ENCODE measurements at regions not wholly inside any gene's neighbourhood (a gene's known extent, or its start where the extent isn't known, plus 50 kb on each side); places are given as distances from the start of the nearest gene placed in this dataset.
A peak's percentile ranks its signal among the peaks of the same experiment; 100 is the strongest.

- no peak for DNase-seq
- TF ChIP-seq, protein P1, sequence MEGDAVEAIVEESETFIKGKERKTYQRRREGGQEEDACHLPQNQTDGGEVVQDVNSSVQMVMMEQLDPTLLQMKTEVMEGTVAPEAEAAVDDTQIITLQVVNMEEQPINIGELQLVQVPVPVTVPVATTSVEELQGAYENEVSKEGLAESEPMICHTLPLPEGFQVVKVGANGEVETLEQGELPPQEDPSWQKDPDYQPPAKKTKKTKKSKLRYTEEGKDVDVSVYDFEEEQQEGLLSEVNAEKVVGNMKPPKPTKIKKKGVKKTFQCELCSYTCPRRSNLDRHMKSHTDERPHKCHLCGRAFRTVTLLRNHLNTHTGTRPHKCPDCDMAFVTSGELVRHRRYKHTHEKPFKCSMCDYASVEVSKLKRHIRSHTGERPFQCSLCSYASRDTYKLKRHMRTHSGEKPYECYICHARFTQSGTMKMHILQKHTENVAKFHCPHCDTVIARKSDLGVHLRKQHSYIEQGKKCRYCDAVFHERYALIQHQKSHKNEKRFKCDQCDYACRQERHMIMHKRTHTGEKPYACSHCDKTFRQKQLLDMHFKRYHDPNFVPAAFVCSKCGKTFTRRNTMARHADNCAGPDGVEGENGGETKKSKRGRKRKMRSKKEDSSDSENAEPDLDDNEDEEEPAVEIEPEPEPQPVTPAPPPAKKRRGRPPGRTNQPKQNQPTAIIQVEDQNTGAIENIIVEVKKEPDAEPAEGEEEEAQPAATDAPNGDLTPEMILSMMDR (conservative IDR thresholded peaks at IDR 0.05) = no peak
- no peak for TF ChIP-seq EZH2 (IDR thresholded peaks at IDR 0.05; ENCODE audit: low read depth)
Observed at GRCh38 chr6:90947184-90948064, 360.6 kb upstream of the MAP3K7 start.

DNA sequence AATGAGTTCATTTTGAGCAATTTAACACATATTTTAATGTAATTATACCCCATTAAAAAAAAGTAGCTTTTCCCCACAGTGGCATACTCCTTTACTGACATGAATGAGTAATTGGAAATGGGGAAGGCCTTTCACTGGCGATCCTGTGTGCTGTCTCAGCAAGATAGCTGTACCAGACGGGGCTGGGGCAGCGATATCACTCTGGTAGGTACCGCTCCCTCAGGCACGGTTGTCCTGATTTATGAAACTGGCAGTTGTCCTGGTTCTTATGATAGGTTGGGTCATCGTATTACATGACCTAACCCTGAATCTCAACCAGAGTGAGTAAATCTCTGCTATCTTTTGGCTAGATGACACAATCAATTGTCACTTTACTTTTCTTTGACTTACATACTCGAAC is 355.0 kb upstream of the MAP3K7 start:
- Histone ChIP-seq H3F3A (ENCODE audit: insufficient read depth, low read depth) (no peaks in the 10 kb centered on the region), H3K4me1 (replicated peaks; ENCODE audit: insufficient read depth) (no peaks in the 10 kb centered on the region), H3K79me2 (ENCODE audit: low read depth) (no peaks in the 10 kb centered on the region), H3K4me3 (no peak overlapping the region), H3K27ac (no peak overlapping the region), H2AFZ (no peak overlapping the region), H4K20me1 (ENCODE audit: insufficient read depth) (no peaks in the 10 kb centered on the region), H3K9me3 (ENCODE audit: insufficient read depth, low read depth) (no peaks in the 10 kb centered on the region), H3K4me2 (no peak overlapping the region), H3K36me3 (ENCODE audit: low read depth) (no peaks in the 10 kb centered on the region), H3K9me2 (ENCODE audit: insufficient read depth) (no peaks in the 10 kb centered on the region), H3K27me3 (ENCODE audit: insufficient read depth, low read depth) (no peaks in the 10 kb centered on the region)
- CTCF ChIA-PET = interaction anchor here (0.7 kb wide), 1 partner anchor 1093 kb away, joined by 3 read pairs; no protein-coding TSS in a partner anchor
- TF ChIP-seq EZH2 (IDR thresholded peaks at IDR 0.05; ENCODE audit: low read depth) = no peak
- TF ChIP-seq, protein P1 (conservative IDR thresholded peaks at IDR 0.05) = no peak
- intact Hi-C loops (cut with micrococcal nuclease; ENCODE audit: unreplicated experiment) = loop anchor here (5.0 kb wide), 2 partner anchors 140 to 1700 kb away; no protein-coding TSS in a partner anchor
- DNase-seq = no peak
- BruUV-seq (replicated peaks) = no TSS peak
- POLR2A ChIA-PET (ENCODE audit: unreplicated experiment) = no interaction called here

More at GRCh38 chr6:90947184-90948064, 360.6 kb upstream of the MAP3K7 start:
- no peaks in the 10 kb centered on the region for H3K4me1 ChIP-seq (replicated peaks; ENCODE audit: insufficient read depth)
- intact Hi-C loops (cut with micrococcal nuclease; ENCODE audit: unreplicated experiment) = no loop called here
- BruUV-seq (replicated peaks) = no TSS peak
- H3K4me3 ChIP-seq = no peak overlapping the region
- POLR2A ChIA-PET (ENCODE audit: unreplicated experiment) = no interaction called here
- H2AFZ ChIP-seq = no peak overlapping the region
- H3K4me2 ChIP-seq = no peak overlapping the region
- no peaks in the 10 kb centered on the region for H4K20me1 ChIP-seq (ENCODE audit: insufficient read depth)
- H3K9me2 ChIP-seq (ENCODE audit: insufficient read depth) = no peaks in the 10 kb centered on the region
- CTCF ChIA-PET = no interaction called here
- H3K79me2 ChIP-seq (ENCODE audit: low read depth) = no peaks in the 10 kb centered on the region
- no peaks in the 10 kb centered on the region for H3F3A ChIP-seq (ENCODE audit: insufficient read depth, low read depth)
- no peaks in the 10 kb centered on the region for H3K9me3 ChIP-seq (ENCODE audit: insufficient read depth, low read depth)
- no peak overlapping the region for H3K27ac ChIP-seq
- H3K36me3 ChIP-seq (ENCODE audit: low read depth) = no peaks in the 10 kb centered on the region
- H3K27me3 ChIP-seq (ENCODE audit: insufficient read depth, low read depth) = no peaks in the 10 kb centered on the region

- POLR2A ChIA-PET (ENCODE audit: unreplicated experiment) = interaction anchor here (0.7 to 0.8 kb wide), 2 partner anchors 141 to 1851 kb away, joined by 3 to 7 read pairs; no protein-coding TSS in a partner anchor
- Histone ChIP-seq H3K4me3 (no peak overlapping the region), H3K9me2 (ENCODE audit: insufficient read depth) (no peaks in the 10 kb centered on the region), H3K36me3 (ENCODE audit: low read depth) (no peaks in the 10 kb centered on the region), H3F3A (ENCODE audit: insufficient read depth, low read depth) (no peaks in the 10 kb centered on the region), H2AFZ (no peak overlapping the region), H3K27ac (no peak overlapping the region), H4K20me1 (ENCODE audit: insufficient read depth) (no peaks in the 10 kb centered on the region), H3K9me3 (ENCODE audit: insufficient read depth, low read depth) (no peaks in the 10 kb centered on the region), H3K4me1 (replicated peaks; ENCODE audit: insufficient read depth) (no peaks in the 10 kb centered on the region), H3K4me2 (0 out of 2 replicates have a peak overlapping the region, but pooled peaks have one; percentile 50), H3K27me3 (ENCODE audit: insufficient read depth, low read depth) (no peaks in the 10 kb centered on the region), H3K79me2 (ENCODE audit: low read depth) (no peaks in the 10 kb centered on the region)
- intact Hi-C loops (cut with micrococcal nuclease; ENCODE audit: unreplicated experiment) = loop anchor here (5.0 kb wide), 2 partner anchors 141 to 1701 kb away; no protein-coding TSS in a partner anchor
- BruUV-seq (replicated peaks) = no TSS peak
- CTCF ChIA-PET = interaction anchor here (0.6 to 1.0 kb wide), 2 partner anchors 81 to 656 kb away, joined by 4 to 8 read pairs; no protein-coding TSS in a partner anchor
- peak in 1 of 2 experiments; percentile 42 for DNase-seq
- no peak for TF ChIP-seq EZH2 (IDR thresholded peaks at IDR 0.05; ENCODE audit: low read depth)
- TF ChIP-seq, protein P1 (conservative IDR thresholded peaks at IDR 0.05) = peak; percentile 59; the same call in 1 of the 2 replicates
Observed at GRCh38 chr6:90940812-90941481, 354.1 kb upstream of the MAP3K7 start.
